A549 (cell line): ENCODE measurements at regions not wholly inside any gene's neighbourhood (a gene's known extent, or its start where the extent isn't known, plus 50 kb on each side); places are given as distances from the start of the nearest gene placed in this dataset.
A peak's percentile ranks its signal among the peaks of the same experiment; 100 is the strongest.
"Not testable (repeated sequence)": the region's sequence is repeated elsewhere in the genome, so short reads cannot be mapped to it uniquely, and the experiment has no call there.

ENCODE experiments used
- ATAC-seq, 2 experiments: fragments of 200-7000 bp in 1 of 2; fragments of >200 bp in 1 of 2; cut with Nextera tagmentation in 1 of 2; cut with Tn5 transposase in 1 of 2; 3 replicates each; pipeline versions ENCODE4 v1.8.0 to v1.9.1; 2018 to 2020; ENCODE audit warnings: mild to moderate bottlenecking in 1 of 2, moderate library complexity in 1 of 2
- CTCF ChIA-PET: fragments of 300-600 bp; sonication (Branson Sonifier 250); formaldehyde crosslinking; extraction: SDS; loops from one replicate; lab custom pipeline; 2021; ENCODE audit warnings: antibody characterized with exemption, inconsistent platforms; lab: Yijun Ruan, JAX
- POLR2A ChIA-PET: fragments of 350-600 bp; formaldehyde crosslinking; extraction: SDS; loops from one replicate; lab custom pipeline; 2021; ENCODE audit warnings: antibody characterized with exemption, inconsistent platforms; lab: Yijun Ruan, JAX
- DNase-seq, 2 experiments: peaks; one replicate each; pipeline versions ENCODE4 v3.0.0 to v3.0.0-alpha.2; 2011 to 2016; ENCODE audit warnings: low read depth in 1 of 2, low spot score in 1 of 2
- FAIRE-seq: peaks from 2 replicates; lab custom pipeline; 2011; peaks lifted over from hg19 to GRCh38; lab: Jason Lieb, UNC
- H3K27ac ChIP-seq, 2 experiments: fragments of >200 bp; sonication (Bioruptor Twin); formaldehyde crosslinking; 3 replicates each; pipeline ENCODE4 v1.5.1; 2016 to 2017
- H3K4me1 ChIP-seq: fragments of >200 bp; sonication (Bioruptor Twin); formaldehyde crosslinking; 3 replicates; pipeline ENCODE4 v1.6.1; 2016
- H3K4me2 ChIP-seq: fragments of >200 bp; sonication (Bioruptor Twin); formaldehyde crosslinking; 3 replicates; pipeline ENCODE4 v1.6.1; 2016
- H3K4me3 ChIP-seq: fragments of >200 bp; sonication (Bioruptor Twin); formaldehyde crosslinking; 3 replicates; pipeline ENCODE4 v1.5.1; 2016
- H3K9me3 ChIP-seq: fragments of >200 bp; sonication (Bioruptor Twin); formaldehyde crosslinking; 3 replicates; pipeline ENCODE4 v1.6.1; 2016
- BHLHE40 ChIP-seq: IDR thresholded peaks from 2 replicates; pipeline ENCODE4 v1.6.1; 2012; ENCODE audit warnings: low read depth, low read length, inconsistent platforms
- CBX8 ChIP-seq: fragments of 200-600 bp; sonication (generic); IDR thresholded peaks from 2 replicates; pipeline ENCODE4 v1.6.1; 2016
- CTCF ChIP-seq: fragments of >200 bp; sonication (Bioruptor Twin); formaldehyde crosslinking; IDR thresholded peaks from 3 replicates; pipeline ENCODE4 v1.5.1; 2016
- E2F6 ChIP-seq: IDR thresholded peaks from 2 replicates; pipeline ENCODE4 v1.6.1; 2012; ENCODE audit warnings: low read depth, borderline replicate concordance
- EHF ChIP-seq: fragments of 250-450 bp; sonication (Bioruptor Pico); IDR thresholded peaks from 2 replicates; pipeline ENCODE4 v1.5.0; 2020; ENCODE audit warnings: mild to moderate bottlenecking
- EP300 ChIP-seq, 2 experiments: fragments of >200 bp; sonication (Bioruptor Twin); formaldehyde crosslinking; IDR thresholded peaks; 2 replicates in 1 of 2; 3 replicates in 1 of 2; pipeline ENCODE4 v1.6.1; 2016 to 2017
- ESRRA ChIP-seq: fragments of 150-350 bp; IDR thresholded peaks from 2 replicates; pipeline ENCODE4 v1.6.1; 2014; ENCODE audit warnings: mild to moderate bottlenecking, low read length, borderline replicate concordance
- FOSL2 ChIP-seq, 2 experiments: fragments of 450-650 bp in 1 of 2; fragments of >200 bp in 1 of 2; sonication (Bioruptor Twin) in 1 of 2; formaldehyde crosslinking; IDR thresholded peaks; 2 replicates each; pipeline versions ENCODE4 v1.5.0 to v1.6.1; 2016 to 2020; ENCODE audit warnings: mild to moderate bottlenecking in 1 of 2, moderate library complexity in 1 of 2
- HMGXB4 ChIP-seq: fragments of 250-450 bp; sonication (Bioruptor Pico); IDR thresholded peaks from 2 replicates; pipeline ENCODE4 v1.5.0; 2021; ENCODE audit warnings: mild to moderate bottlenecking, moderate library complexity, borderline replicate concordance
- HOXA7 ChIP-seq: fragments of 250-450 bp; sonication (Bioruptor Pico); IDR thresholded peaks from 2 replicates; pipeline ENCODE4 v1.5.0; 2020; ENCODE audit warnings: mild to moderate bottlenecking, moderate library complexity
- HOXB13 ChIP-seq: fragments of 250-450 bp; sonication (Bioruptor Pico); IDR thresholded peaks from 2 replicates; pipeline ENCODE4 v1.5.0; 2020; ENCODE audit warnings: low read depth, mild to moderate bottlenecking, moderate library complexity
- HOXB5 ChIP-seq: fragments of 250-450 bp; sonication (Bioruptor Pico); IDR thresholded peaks from 2 replicates; pipeline ENCODE4 v1.5.0; 2020; ENCODE audit warnings: mild to moderate bottlenecking, moderate library complexity
- JUN ChIP-seq, 2 experiments: fragments of >200 bp; sonication (Bioruptor Twin); formaldehyde crosslinking; IDR thresholded peaks; 2 replicates in 1 of 2; 3 replicates in 1 of 2; pipeline ENCODE4 v1.6.1; 2016 to 2017
- KDM1A ChIP-seq: fragments of 200-600 bp; sonication (generic); IDR thresholded peaks from 2 replicates; pipeline ENCODE4 v1.6.1; 2016; ENCODE audit warnings: low read depth, mild to moderate bottlenecking
- KDM5A ChIP-seq: fragments of 200-600 bp; sonication (generic); IDR thresholded peaks from 2 replicates; pipeline ENCODE4 v1.6.1; 2016; ENCODE audit warnings: antibody characterized with exemption, mild to moderate bottlenecking
- MAFK ChIP-seq: fragments of 450-650 bp; IDR thresholded peaks from 2 replicates; pipeline ENCODE4 v1.6.1; 2014; ENCODE audit not compliant: partially characterized antibody
- MAX ChIP-seq: IDR thresholded peaks from 2 replicates; pipeline ENCODE4 v1.6.1; 2012
- NPAS2 ChIP-seq: fragments of 250-450 bp; sonication (Bioruptor Pico); IDR thresholded peaks from 2 replicates; pipeline ENCODE4 v1.8.0; 2022; ENCODE audit warnings: mild to moderate bottlenecking, moderate library complexity, borderline replicate concordance
- POLR2A ChIP-seq: IDR thresholded peaks from 2 replicates; pipeline ENCODE4 v1.6.1; 2012; ENCODE audit warnings: mild to moderate bottlenecking, low read length
- POLR2AphosphoS2 ChIP-seq: conservative IDR thresholded peaks from 2 replicates; pipeline ENCODE4 v1.6.1; 2012; ENCODE audit warnings: low read length, improper control_type of control experiment, inconsistent platforms
- RAD21 ChIP-seq, 2 experiments: fragments of >200 bp in 1 of 2; sonication (Bioruptor Twin) in 1 of 2; formaldehyde crosslinking in 1 of 2; IDR thresholded peaks in 1 of 2; conservative IDR thresholded peaks in 1 of 2; 2 replicates in 1 of 2; 3 replicates in 1 of 2; pipeline ENCODE4 v1.6.1; 2012 to 2018; ENCODE audit warnings: inconsistent platforms in 1 of 2
- RARB ChIP-seq: fragments of 250-450 bp; sonication (Bioruptor Pico); IDR thresholded peaks from 2 replicates; pipeline ENCODE4 v1.8.0; 2021; ENCODE audit warnings: mild to moderate bottlenecking, moderate library complexity
- RCOR1 ChIP-seq: fragments of 150-350 bp; IDR thresholded peaks from 2 replicates; pipeline ENCODE4 v1.6.1; 2014; ENCODE audit warnings: antibody characterized with exemption, low read length, low read depth
- SMC3 ChIP-seq: fragments of >200 bp; sonication (Bioruptor Twin); formaldehyde crosslinking; IDR thresholded peaks from 3 replicates; pipeline ENCODE4 v1.6.1; 2018; ENCODE audit warnings: inconsistent platforms
- TFCP2L1 ChIP-seq: fragments of 250-450 bp; sonication (Bioruptor Pico); IDR thresholded peaks from 2 replicates; pipeline ENCODE4 v1.5.0; 2021; ENCODE audit warnings: mild to moderate bottlenecking
- ZC3H11A ChIP-seq: fragments of 450-650 bp; IDR thresholded peaks from 2 replicates; pipeline ENCODE4 v1.6.1; 2014; ENCODE audit warnings: antibody characterized with exemption, mild to moderate bottlenecking
- ZSCAN20 ChIP-seq: fragments of 250-450 bp; sonication (Bioruptor Pico); IDR thresholded peaks from 2 replicates; pipeline ENCODE4 v1.8.0; 2022; ENCODE audit warnings: mild to moderate bottlenecking, moderate library complexity
- WGBS: methylation state at CpG from one replicate; pipeline ENCODE4 v1.1.6; 2017; ENCODE audit errors: missing lambda C conversion rate; 5-methylcytosine and 5-hydroxymethylcytosine counted together

GRCh38 chr5:86305050-86305449 is 312.7 kb upstream of the COX7C start:
- H3K9me3 ChIP-seq, H3K4me2 ChIP-seq, FAIRE-seq, POLR2A ChIA-PET, H3K4me1 ChIP-seq, H3K27ac ChIP-seq, H3K4me3 ChIP-seq: not testable (repeated sequence)
- peak in 1 of 2 experiments; percentile 55; a peak in 3 of 6 replicates for ATAC-seq
- CTCF ChIA-PET, result interaction anchor here (0.6 to 0.7 kb wide), 2 partner anchors 508 to 1671 kb away, joined by 3 to 5 read pairs; no protein-coding TSS in a partner anchor
- TF ChIP-seq SMC3, result peak; percentile 34; the same call in 2 of the 3 replicates
- peak; percentile 46 for TF ChIP-seq CTCF
- TF ChIP-seq RAD21 (conservative IDR thresholded peaks at IDR 0.05 in 1 of 2, IDR thresholded peaks at IDR 0.05 in 1 of 2), result peak; percentile 40 to 49; a peak in 4 of 5 replicates
- peak in 1 of 2 experiments; percentile 17 for DNase-seq
- WGBS, result 3% methylated on average over 2 of the region's 2 CpGs

- Histone ChIP-seq H3K4me3 (no peak overlapping the region), H3K27ac (no peak overlapping the region), H3K9me3 (no peaks in the 10 kb centered on the region), H3K4me1 (no peaks in the 10 kb centered on the region), H3K4me2 (no peak overlapping the region)
- ChIA-PET CTCF (no interaction called here), POLR2A (no interaction called here)
- FAIRE-seq (no peak), ATAC-seq (no peak), DNase-seq (no peak)
- TF ChIP-seq EP300 (IDR thresholded peaks at IDR 0.05), result no peak
- TF ChIP-seq TFCP2L1 (CRISPR knock-in tag), result no peak
- TF ChIP-seq CBX8, result no peak
- TF ChIP-seq NPAS2, result no peak
- TF ChIP-seq JUN (IDR thresholded peaks at IDR 0.05), result no peak
- TF ChIP-seq ZSCAN20 (CRISPR knock-in tag), result no peak
- no peak for TF ChIP-seq POLR2A
These were observed 302.8 kb upstream of the COX7C start for GRCh38 chr5:86314951-86315350.

GRCh38 chr5:86320266-86320665 is 297.5 kb upstream of the COX7C start:
- DNase-seq (peak in 1 of 2 experiments; percentile 9), FAIRE-seq (no peak), ATAC-seq (no peak)
- no peak for TF ChIP-seq RARB
- no peak for TF ChIP-seq HOXA7 (CRISPR knock-in tag)
- no peak for TF ChIP-seq POLR2AphosphoS2
- TF ChIP-seq FOSL2 (IDR thresholded peaks at IDR 0.05), result no peak
- TF ChIP-seq FOSL2 (CRISPR knock-in tag; IDR thresholded peaks at IDR 0.05), result no peak
- no peak for TF ChIP-seq KDM5A
- TF ChIP-seq HOXB13, result no peak
- no peak for TF ChIP-seq MAFK
- TF ChIP-seq ESRRA, result no peak
- no peak for TF ChIP-seq E2F6
- no peak for TF ChIP-seq HOXB5
- TF ChIP-seq ZC3H11A, result no peak
- TF ChIP-seq MAX, result no peak
- no peak for TF ChIP-seq EHF (CRISPR knock-in tag)
- TF ChIP-seq BHLHE40, result no peak
- no peak for TF ChIP-seq RCOR1
- no peak for TF ChIP-seq ZSCAN20 (CRISPR knock-in tag)
- no peak for TF ChIP-seq HMGXB4 (CRISPR knock-in tag)
- no peak for TF ChIP-seq KDM1A
- TF ChIP-seq RAD21 (conservative IDR thresholded peaks at IDR 0.05 in 1 of 2, IDR thresholded peaks at IDR 0.05 in 1 of 2), result no peak
- ChIA-PET POLR2A (no interaction called here), CTCF (no interaction called here)
- Histone ChIP-seq H3K9me3 (no peaks in the 10 kb centered on the region), H3K4me2 (no peak overlapping the region), H3K27ac (no peak overlapping the region), H3K4me3 (no peak overlapping the region), H3K4me1 (no peaks in the 10 kb centered on the region)
